ENCODE measurements at regions not wholly inside any gene's neighbourhood (a gene's known extent, or its start where the extent isn't known, plus 50 kb on each side); places are given as distances from the start of the nearest gene placed in this dataset.

- Histone ChIP-seq H3K4me3 (no peak overlapping the region), H3K36me3 (no peaks in the 10 kb centered on the region), H3K9me3 (no peaks in the 10 kb centered on the region), H3K27me3 (no peaks in the 10 kb centered on the region), H3K27ac (no peak overlapping the region), H3K4me1 (no peaks in the 10 kb centered on the region)
- no peak for DNase-seq (ENCODE audit: low spot score in 2 of 2)
- intact Hi-C loops (cut with DNase I; ENCODE audit: low total_unique reads) = no loop called here
- TF ChIP-seq POLR2A (IDR thresholded peaks at IDR 0.05) (no peak), POLR2AphosphoS5 (IDR thresholded peaks at IDR 0.05) (no peak), CTCF (IDR thresholded peaks at IDR 0.05) (no peak)
These were observed 191.7 kb upstream of the MAP3K7 start for GRCh38 chr6:90778417-90779203.

- DNase-seq (ENCODE audit: low spot score in 2 of 2) = no peak
- no peaks in the 10 kb centered on the region for H3K36me3 ChIP-seq
- H3K4me3 ChIP-seq = no peak overlapping the region
- H3K27ac ChIP-seq = no peak overlapping the region
- intact Hi-C loops (cut with DNase I; ENCODE audit: low total_unique reads) = no loop called here
- H3K4me1 ChIP-seq = no peaks in the 10 kb centered on the region
- TF ChIP-seq POLR2A (IDR thresholded peaks at IDR 0.05) = no peak
- no peaks in the 10 kb centered on the region for H3K9me3 ChIP-seq
- no peaks in the 10 kb centered on the region for H3K27me3 ChIP-seq
These were observed 183.9 kb upstream of the MAP3K7 start for GRCh38 chr6:90770778-90771177.

DNA sequence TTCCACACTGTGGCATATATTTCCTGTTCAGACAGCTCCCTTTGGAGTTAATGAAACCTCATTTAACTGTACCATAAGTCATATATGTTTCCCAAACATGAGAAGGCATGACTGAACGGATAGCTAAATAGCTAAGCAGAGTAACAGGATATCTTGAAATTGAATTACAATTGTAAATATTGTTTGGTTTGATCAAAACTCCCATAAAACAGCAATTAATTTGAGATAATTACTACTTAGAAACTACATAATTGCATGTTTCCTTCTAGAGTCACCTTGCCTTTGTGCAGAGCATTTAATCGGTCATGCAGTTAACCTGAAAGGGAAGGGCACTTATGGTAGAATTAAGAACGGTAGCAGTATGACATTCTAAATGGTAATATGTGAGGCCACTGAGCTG lies 179.0 kb upstream of the MAP3K7 start:
- intact Hi-C loops (cut with DNase I; ENCODE audit: low total_unique reads) = no loop called here
- TF ChIP-seq POLR2A (IDR thresholded peaks at IDR 0.05) = no peak
- TF ChIP-seq CTCF (IDR thresholded peaks at IDR 0.05) = no peak
- TF ChIP-seq POLR2AphosphoS5 (IDR thresholded peaks at IDR 0.05) = no peak
- Histone ChIP-seq H3K36me3 (no peaks in the 10 kb centered on the region), H3K4me3 (no peak overlapping the region), H3K27ac (no peak overlapping the region), H3K4me1 (no peaks in the 10 kb centered on the region), H3K27me3 (no peaks in the 10 kb centered on the region), H3K9me3 (no peaks in the 10 kb centered on the region)
- DNase-seq (ENCODE audit: low spot score in 2 of 2) = no peak

- intact Hi-C loops (cut with DNase I; ENCODE audit: low total_unique reads) = no loop called here
- no peak for DNase-seq (ENCODE audit: low spot score in 2 of 2)
- H3K4me3 ChIP-seq = no peak overlapping the region
- H3K4me1 ChIP-seq = no peaks in the 10 kb centered on the region
- no peak overlapping the region for H3K27ac ChIP-seq
- H3K27me3 ChIP-seq = no peaks in the 10 kb centered on the region
- H3K36me3 ChIP-seq = no peaks in the 10 kb centered on the region
- no peak for TF ChIP-seq POLR2AphosphoS5 (IDR thresholded peaks at IDR 0.05)
- TF ChIP-seq CTCF (IDR thresholded peaks at IDR 0.05) = no peak
- TF ChIP-seq POLR2A (IDR thresholded peaks at IDR 0.05) = no peak
- no peaks in the 10 kb centered on the region for H3K9me3 ChIP-seq
These were observed 178.6 kb upstream of the MAP3K7 start for GRCh38 chr6:90765491-90765890.

DNA sequence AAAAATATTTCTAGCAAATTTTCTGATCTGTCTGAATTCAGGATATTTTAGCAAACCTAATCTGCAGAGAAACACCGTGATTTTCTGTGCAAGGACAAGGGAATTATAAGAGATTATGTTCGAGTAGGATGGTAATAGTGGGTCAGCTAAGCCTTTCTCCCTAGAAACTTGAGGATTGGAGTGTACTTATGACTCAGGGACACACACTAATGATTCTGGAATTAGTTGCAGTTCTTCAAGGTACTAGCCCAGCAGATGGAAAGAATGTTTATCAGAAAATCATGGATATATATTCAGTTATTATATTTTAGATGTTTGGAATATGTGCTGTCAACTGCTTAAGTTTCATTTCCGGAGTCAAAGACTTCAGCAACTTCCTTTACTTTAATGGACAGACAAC lies 177.1 kb upstream of the MAP3K7 start:
- intact Hi-C loops (cut with DNase I; ENCODE audit: low total_unique reads) = no loop called here
- Histone ChIP-seq H3K4me3 (no peak overlapping the region), H3K27ac (no peak overlapping the region), H3K9me3 (no peaks in the 10 kb centered on the region), H3K4me1 (no peaks in the 10 kb centered on the region), H3K27me3 (no peaks in the 10 kb centered on the region), H3K36me3 (no peaks in the 10 kb centered on the region)
- TF ChIP-seq CTCF (IDR thresholded peaks at IDR 0.05) = no peak
- TF ChIP-seq POLR2A (IDR thresholded peaks at IDR 0.05) = no peak
- TF ChIP-seq POLR2AphosphoS5 (IDR thresholded peaks at IDR 0.05) = no peak
- DNase-seq (ENCODE audit: low spot score in 2 of 2) = no peak

Measured in breast epithelium (tissue), 4 donors.